GM18505 (cell line): ENCODE measurements at regions not wholly inside any gene's neighbourhood (a gene's known extent, or its start where the extent isn't known, plus 50 kb on each side); places are given as distances from the start of the nearest gene placed in this dataset.

Experiments
- ATAC-seq: cut with Tn5 transposase; IDR thresholded peaks from one replicate; pipeline ENCODE4 v1.9.1; 2021; ENCODE audit not compliant: unreplicated experiment
- POLR2A ChIP-seq: IDR thresholded peaks from 4 replicates; pipeline ENCODE4 v1.6.1; 2011; ENCODE audit warnings: borderline replicate concordance; ENCODE audit not compliant: insufficient read depth, insufficient read length; ENCODE audit errors: extremely low read depth

- TF ChIP-seq POLR2A, result no peak
Measured at GRCh38 chr17:79341816-79342215, 267.2 kb downstream of the ENGASE start.

GRCh38 chr17:79341222-79341780 is 266.7 kb downstream of the ENGASE start:
- ATAC-seq, result no peak
- no peak for TF ChIP-seq POLR2A

More at GRCh38 chr17:79341816-79342215, 267.2 kb downstream of the ENGASE start:
- ATAC-seq, result no peak

DNA sequence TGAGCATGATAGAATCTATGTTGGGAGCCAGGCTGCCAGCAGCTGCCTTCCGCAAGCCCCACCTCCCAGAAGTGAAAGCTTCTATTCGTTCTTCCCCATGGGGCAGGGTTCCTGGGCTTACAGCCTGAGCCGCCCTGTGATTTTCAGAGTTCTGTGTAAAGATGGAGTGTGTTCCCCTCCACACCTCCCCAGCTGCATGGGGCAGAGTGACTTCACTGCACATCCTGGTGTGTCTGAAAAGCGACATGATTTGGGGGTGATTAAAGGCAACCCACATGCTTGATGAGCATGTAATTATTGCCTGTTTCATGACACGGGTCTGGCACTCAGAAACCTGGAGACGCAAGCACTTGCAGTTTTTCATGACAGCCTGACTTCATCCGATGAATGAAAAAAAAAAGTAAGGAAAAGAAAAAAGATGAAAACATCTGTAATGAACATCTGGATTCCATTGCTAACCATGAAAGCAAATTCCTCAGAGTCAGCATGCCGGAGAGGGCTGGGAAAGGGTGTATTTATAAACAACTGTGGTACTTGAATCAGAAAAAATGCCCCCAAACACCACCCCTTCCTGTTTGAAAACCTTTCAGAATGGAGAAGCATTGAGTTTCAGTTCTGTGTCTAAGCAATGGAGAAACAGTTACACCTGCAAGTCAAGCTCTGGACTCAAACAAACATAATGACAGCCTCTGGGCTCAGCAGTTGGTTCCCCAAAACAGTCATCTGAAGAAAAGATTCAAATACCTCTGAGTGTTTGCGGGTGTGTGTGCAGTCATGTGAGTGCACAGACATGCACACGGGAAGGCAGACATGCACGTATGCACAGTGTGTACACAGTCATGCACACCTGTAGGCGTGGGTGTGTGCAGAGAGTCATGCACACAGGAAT is 266.0 kb downstream of the ENGASE start:
- peak; percentile 26 for TF ChIP-seq POLR2A
- ATAC-seq, result peak; percentile 77

DNA sequence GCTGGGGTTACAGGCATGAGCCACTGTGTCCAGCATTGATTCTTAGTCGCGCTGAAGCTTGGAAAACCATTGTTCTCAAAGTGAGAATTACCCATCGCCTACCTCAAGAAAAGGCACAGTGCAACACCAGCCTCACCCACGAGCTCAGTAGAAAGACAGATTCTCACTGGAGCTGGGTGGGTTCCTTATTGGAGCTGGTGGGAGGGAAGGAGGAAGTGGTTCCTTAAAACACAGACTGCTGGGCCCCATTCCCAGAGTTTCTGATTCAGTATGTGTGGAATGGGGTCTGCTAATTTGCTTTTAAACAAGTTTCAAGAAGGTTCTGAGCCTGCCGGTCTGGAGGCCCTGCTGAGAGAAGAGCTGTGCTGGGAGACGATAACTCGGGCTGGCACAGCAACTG is 264.7 kb downstream of the ENGASE start:
- ATAC-seq, result no peak
- TF ChIP-seq POLR2A, result no peak

- ATAC-seq, result no peak
- TF ChIP-seq POLR2A, result no peak
Measured at GRCh38 chr17:79338604-79339003, 264.0 kb downstream of the ENGASE start.

GRCh38 chr17:79338152-79338551 is 263.5 kb downstream of the ENGASE start:
- no peak for ATAC-seq
- TF ChIP-seq POLR2A, result no peak

- no peak for ATAC-seq
- no peak for TF ChIP-seq POLR2A
Measured at GRCh38 chr17:79337053-79337452, 262.4 kb downstream of the ENGASE start.

DNA sequence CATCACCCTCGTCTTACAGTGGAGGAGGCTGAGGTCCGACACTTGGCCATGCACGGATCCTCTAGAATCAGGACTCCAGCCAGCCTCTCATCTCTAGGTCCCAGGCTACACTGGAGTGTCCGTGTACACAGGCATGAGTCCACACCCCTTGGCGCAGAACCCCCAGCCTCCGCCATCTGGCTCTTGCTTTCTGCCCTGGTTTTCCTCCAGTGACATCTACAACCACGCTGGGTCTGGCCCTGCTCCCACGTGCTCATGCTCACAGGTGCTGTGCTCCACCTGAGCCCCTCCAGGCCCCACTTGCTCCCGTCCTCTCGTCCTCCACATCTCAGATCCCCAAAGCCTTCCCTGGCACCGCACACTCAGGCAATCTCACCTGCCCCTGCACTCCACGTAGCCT is 260.8 kb downstream of the ENGASE start:
- no peak for ATAC-seq
- no peak for TF ChIP-seq POLR2A

DNA sequence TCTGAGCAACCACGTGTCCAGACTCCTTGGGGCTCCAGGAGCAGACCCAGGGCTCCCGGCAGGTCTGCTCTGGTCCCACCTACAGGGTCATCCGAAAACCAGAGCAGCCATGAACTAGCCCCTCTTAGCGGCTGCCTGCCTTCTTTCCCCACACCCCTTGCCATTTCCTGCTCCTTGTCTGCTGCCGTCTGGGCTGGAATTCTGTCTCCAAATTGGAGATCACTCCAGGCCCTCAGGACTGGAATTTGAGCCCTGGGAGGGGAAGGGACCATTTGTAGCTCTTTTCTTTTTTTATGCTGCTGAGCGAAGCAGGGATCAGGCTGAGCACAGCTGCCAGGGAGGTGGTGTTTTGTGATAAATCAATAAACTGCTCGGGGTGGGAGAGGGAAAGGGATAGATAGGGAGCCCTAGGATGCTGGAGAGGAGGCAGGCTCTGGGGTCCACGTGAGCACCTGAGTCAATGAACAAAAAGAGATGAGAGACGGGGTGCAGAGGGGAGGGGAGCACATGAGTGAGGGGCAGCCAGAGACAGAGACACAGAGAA is 257.5 kb downstream of the ENGASE start:
- ATAC-seq, result no peak
- TF ChIP-seq POLR2A, result no peak

GRCh38 chr17:79331492-79331891 is 256.9 kb downstream of the ENGASE start:
- TF ChIP-seq POLR2A, result no peak
- no peak for ATAC-seq

DNA sequence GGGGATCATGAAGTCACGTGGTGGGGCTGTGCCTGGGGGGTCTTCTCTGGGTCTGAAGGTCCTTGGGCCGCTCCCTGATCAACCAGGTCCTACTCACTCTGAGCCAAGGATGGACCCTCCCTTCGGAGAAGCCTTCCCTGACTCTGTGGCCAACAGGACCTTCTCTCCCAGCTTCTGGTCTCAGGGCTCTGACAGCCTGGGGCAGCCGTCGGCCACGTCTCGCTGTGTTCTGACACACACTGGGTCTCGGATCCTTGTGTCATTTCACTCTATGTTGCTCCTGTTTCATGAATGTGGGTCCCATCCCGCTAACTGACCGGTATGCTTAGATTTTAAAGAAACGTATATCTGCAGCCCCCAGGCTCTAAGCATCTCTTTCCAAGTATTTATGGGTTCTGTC is 256.1 kb downstream of the ENGASE start:
- no peak for ATAC-seq

GRCh38 chr17:79330229-79330628 is 255.6 kb downstream of the ENGASE start:
- no peak for TF ChIP-seq POLR2A
- ATAC-seq, result no peak

More for the DNA sequence above, 256.1 kb downstream of the ENGASE start:
- TF ChIP-seq POLR2A, result no peak

DNA sequence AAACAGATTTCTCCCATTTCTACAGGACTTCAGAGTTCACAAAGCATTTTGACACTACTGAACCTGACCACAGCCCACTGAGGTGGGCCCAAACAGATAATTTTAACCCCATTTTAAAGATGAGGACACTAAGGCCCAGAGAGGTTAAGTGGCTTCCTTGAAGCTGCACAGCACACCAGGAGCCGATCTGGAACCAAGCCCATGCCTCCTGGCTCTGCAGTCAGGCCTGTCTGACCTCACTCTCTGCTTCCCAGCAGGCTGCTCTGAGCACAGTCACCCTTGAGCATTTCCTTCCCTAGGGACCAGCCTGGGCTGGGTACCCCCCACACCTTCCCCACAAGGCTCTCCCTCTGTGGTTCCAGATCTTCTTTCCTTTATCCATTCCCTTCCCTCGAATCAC is 252.2 kb downstream of the ENGASE start:
- no peak for ATAC-seq
- no peak for TF ChIP-seq POLR2A
